ENCODE measurements at regions not wholly inside any gene's neighbourhood (a gene's known extent, or its start where the extent isn't known, plus 50 kb on each side); places are given as distances from the start of the nearest gene placed in this dataset.

DNA sequence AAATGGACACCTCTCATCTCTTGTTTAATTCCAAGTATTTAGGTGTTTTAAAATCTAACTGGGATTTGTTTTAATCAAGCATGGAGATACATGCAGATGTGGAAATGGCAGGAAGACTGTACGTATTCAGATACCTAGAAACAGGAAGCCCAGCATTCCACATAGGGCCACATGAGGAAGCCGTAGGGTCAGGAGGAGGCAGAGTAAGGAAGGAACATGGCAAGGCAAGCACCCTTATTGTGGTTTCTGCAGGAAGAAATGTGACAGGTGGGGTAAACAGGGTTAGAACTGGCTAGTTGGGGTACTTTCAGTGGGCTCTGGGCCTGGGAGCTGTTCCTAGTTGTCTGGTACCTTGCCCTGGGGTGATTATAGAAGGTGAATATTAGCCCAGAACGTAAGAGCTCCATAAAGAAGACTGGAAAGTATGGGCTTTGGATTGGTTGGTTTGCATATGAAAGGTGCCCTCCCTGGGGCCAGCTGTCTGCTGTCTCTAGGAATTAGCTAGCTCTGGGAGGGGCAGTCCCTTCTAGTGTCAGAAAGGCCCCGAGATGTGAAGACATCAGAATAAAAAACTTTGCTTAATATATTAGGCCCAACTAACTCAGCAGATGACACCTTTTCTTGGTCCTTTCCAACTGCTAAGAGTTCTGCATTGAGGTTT lies 107.7 kb upstream of the CADPS start:
- DNase-seq, result no peak

DNA sequence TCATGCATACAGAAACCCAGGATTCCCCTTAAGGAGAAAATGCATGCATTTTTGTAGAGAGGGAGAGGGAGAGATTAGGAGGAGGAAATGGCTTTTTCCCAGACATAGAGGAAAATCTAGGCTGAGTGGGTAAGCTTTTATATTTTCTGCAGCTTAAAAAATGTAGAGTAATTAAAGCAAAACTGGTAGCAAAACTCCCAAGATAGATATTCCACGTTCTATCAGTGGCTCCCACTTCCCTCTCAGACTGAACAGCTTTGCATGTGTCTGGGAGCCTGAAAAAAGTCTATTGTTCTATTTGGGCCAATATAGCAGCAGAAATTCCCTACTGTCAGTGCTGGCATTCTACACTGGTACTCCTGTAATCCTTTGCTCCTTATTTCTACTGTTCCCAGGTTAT lies 110.8 kb upstream of the CADPS start:
- DNase-seq, result no peak

DNA sequence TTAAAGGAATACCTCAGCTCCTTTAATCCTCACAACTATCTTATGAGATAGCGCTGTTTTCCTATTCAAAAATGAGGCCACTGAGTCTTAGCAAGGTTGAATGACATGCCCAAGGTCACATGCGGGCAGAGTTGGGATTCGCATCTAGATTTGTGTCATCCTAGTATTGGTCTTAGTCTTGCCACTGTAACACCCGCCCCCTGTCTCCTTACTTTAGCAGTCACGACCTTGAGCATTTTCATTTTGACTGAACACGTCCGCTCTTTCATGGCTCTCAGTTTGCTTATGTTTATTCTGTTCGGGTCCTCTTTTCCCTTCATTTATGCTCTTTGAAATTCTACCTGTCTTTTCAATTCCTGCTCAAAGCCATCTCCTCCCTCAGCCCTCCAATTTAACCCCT lies 112.5 kb upstream of the CADPS start:
- DNase-seq, result no peak

DNA sequence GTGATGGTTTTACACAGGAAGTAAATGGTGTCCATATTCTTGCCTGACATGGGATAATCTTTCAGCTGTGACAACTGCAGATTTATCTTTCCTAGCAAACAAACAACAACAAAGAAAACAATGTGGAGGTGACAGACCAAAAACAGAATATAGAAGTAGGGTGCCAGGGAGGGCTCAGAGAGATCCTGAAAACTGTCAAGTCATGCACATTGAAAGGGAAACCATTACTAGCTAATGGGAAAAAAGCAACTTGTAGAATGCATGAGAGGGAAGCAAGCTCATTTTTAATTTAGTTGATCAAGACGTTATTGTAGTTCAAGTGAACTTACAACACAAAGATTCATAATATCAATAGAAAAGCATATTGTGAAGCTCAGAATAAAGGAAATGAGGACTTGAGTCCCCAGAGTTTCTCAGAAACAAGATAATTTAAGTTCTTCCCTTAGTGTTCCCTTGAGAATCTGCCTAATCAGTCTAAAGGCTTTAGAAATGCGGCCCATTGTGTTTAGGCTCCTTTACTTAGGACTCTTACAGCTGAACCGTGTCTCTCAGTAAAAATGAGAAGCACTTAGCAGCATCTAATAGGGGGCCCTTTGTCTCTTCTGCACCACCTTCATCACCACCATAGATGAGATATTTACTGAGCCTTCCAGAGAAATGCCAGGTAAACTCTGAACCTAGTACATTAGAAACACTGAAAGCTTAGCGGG lies 115.6 kb upstream of the CADPS start:
- DNase-seq, result no peak

GRCh38 chr3:62992520-62992919 lies 117.3 kb upstream of the CADPS start:
- no peak for DNase-seq

GRCh38 chr3:62995119-62995518 lies 119.9 kb upstream of the CADPS start:
- no peak for DNase-seq

DNA sequence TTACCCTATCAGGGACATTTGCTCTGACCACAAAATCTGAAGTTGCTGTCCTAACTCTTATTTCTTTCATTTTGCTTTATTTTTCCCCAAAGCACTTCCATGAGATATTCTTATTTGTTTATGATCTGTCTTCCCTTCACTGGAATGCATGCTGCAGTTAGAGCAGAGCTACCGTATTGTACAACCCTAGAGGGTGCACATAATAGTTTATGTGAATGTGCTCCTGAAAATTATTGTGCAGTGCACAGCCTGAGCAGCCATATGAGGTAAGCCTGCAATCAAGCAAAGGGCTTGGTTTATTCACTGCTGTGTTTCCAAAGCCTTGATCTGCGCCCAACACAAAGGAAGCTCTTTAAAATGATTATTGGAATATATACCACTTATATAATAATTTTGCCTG lies 120.3 kb upstream of the CADPS start:
- no peak for DNase-seq

DNA sequence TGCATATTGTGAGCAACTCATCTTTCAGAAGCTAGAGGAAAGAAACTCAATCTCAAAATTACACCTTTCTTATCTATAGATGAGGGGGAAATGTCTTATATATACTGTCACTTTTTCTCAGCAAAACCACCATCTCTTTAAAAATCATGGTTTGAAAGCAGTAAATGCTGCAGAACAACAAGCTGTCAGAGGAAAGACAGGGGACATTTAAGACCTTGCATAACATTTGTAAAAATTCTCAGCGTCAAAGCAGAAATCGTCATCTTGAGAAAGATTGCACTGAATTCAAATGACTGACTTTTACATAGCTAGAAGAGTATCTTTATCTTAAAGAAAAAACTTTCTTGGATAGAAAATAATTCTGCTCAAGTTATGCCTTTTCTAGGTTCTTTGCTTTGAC lies 122.2 kb upstream of the CADPS start:
- DNase-seq, result no peak

DNA sequence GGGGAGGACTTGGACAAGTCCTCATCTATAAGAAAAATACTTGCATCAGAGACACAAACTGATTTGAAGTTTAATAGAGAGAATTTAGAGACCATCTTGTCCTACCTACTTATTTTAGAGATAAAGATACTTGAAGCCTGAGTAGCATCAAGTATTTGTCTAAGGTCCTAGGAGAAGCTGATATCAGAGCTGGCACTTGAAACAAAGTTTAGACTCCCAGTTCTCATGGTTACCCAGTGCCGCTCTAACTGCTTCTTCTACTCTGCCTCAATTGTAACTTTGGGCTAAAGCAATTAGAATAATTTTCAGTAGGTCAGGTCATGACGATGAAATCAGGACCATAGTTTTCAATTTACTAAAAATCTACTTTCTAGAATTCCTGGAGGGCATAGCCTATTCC lies 123.9 kb upstream of the CADPS start:
- no peak for DNase-seq

GRCh38 chr3:62999791-63000190 lies 124.6 kb upstream of the CADPS start:
- DNase-seq, result no peak

- DNase-seq, result no peak
These were observed 129.2 kb upstream of the CADPS start for GRCh38 chr3:63004448-63004847.

DNA sequence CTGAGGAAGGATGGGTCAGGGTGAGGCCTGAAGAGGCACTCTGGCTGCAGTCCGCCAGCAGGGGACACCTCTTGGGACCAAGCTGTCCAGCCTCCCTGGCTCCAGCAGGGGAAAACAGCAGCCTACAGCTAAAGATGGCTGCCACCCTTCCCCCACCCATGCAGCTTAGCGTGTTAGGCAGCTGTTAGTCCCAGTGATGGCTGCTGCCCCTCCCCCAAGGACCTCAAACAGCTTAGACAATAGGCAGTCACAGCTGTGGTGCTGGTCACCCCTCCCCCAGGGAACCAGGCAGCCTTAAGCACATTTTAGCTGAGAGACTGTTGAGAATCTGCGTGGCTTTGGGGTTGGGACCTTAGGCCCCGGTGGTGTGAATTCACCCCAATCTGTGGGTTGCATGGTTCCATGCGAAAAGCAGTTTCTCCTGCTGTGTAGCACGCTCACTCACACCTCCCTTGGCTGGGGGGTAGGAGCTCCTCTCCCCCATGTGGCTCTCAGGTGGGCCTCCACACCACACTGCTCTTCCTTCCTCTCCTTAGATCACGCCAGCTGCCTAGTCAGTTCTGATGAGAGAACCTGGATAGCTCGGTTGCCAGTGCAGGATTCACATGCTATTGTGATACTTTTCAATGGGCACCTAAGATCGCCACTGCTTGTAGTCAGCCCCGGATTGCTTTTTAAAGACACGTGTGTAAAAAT lies 140.5 kb upstream of the CADPS start:
- DNase-seq, result no peak

- DNase-seq, result no peak
These were observed 146.9 kb upstream of the CADPS start for GRCh38 chr3:63022114-63022513.

- DNase-seq, result no peak
These were observed 151.5 kb upstream of the CADPS start for GRCh38 chr3:63026722-63027121.

GRCh38 chr3:63029326-63029725 lies 154.1 kb upstream of the CADPS start:
- no peak for DNase-seq

DNA sequence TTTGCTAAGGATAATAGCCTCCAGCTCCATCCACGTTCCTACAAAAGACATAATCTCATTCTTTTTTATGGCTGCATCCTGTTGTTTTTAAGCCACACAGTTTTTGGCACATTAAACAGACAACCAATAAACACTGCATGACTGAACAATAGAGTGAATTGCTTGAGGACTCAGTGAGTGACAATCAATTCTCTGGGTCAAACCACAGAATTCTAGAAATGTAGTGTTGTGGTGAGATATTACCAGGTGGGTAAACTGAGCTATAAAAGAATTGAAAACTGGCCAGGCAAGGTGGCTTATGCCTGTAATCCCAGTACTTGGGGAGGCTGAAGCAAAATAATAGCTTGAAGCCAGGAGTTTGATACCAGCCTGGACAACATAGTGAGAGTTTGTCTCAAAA lies 154.7 kb upstream of the CADPS start:
- no peak for DNase-seq

DNA sequence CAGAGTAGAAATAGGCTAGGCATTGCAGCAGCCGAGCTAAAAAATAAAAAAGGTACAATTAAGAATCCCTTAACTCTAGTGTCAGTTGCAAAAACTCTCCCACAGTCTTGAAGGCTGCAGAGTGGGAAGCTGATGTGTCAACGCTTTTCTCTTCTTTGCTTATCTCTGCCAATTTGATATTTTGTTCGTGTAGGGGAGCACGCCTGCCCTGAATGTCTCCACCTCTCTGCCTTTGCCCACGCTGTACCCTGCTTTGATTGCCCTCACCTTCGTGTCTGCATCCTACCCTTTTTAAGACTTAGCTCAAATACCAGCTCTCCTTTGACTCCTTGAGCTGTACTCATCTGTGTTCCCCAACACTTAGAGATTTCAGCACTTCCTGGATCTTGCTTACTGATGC lies 155.4 kb upstream of the CADPS start:
- DNase-seq, result no peak

- DNase-seq, result no peak
These were observed 157.7 kb upstream of the CADPS start for GRCh38 chr3:63032881-63033280.

GRCh38 chr3:63034101-63034500 lies 158.9 kb upstream of the CADPS start:
- no peak for DNase-seq

GRCh38 chr3:63037116-63037515 lies 161.9 kb upstream of the CADPS start:
- DNase-seq, result no peak

GRCh38 chr3:63042833-63043232 lies 167.6 kb upstream of the CADPS start:
- DNase-seq, result no peak

GRCh38 chr3:63043631-63044030 lies 168.4 kb upstream of the CADPS start:
- DNase-seq, result no peak

DNA sequence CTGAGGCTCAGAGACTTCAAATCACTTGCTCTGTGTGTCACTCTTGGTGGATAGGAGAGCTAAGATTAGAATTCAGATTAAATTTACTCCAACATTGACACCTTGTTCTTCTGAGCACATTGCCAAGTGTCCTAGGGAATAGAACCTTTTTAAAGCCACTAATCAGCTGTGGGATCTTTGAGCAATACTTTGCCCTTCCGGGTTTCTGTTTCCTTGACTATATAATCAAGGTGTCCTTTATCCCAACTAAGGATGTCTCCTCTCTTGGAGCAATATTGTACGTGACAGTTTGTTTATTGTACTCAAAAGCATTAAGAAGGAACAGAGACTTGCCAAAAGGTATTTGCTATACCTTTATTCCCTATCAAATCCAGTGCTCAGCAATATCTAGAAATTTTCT lies 170.9 kb upstream of the CADPS start:
- DNase-seq, result no peak

DNA sequence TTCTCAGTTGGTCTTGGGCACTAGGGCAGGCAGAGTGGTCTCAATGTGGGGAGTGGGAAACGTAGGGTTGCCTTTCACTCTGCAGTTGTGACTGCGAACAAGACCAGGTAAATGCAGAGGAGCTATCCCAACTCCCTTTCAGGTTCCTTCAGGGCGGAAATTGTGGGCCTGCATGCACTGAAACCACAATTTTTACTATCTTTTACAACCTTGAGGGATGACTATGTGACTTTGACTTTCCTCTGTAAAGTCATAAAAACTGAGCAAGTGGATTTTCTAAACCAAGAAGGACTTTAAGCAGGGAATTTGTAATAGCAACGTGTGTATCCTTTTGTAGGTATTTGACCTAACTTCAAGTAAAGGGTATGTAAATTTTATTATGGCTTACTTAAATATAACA lies 171.4 kb upstream of the CADPS start:
- no peak for DNase-seq

Data from EL (cell line).